GM04503 (cell line): ENCODE measurements at regions not wholly inside any gene's neighbourhood (a gene's known extent, or its start where the extent isn't known, plus 50 kb on each side); places are given as distances from the start of the nearest gene placed in this dataset.

Source experiments
- DNase-seq: peaks from one replicate; pipeline ENCODE4 v3.0.0-alpha.2; 2012; ENCODE audit warnings: low read depth

DNA sequence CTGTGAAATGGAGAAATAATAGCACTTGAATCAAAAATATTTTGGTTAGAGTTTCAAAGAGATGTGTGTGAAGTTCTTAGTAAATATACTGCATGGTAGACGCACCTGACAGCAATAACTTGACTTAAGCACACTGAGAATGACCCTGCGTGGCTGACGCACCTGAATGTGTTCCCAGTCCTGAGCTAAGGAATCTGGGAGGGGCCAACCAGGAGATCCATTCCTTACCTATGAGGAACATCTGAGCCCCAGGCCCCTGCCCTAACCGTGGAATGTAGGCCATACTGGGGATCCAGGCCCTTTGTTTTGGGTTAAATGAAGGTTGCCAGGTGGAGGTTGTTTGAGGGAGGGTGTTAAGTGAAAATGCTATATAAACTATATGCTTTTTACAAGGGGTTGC lies 284.4 kb downstream of the RBM43 start:
- no peak for DNase-seq

DNA sequence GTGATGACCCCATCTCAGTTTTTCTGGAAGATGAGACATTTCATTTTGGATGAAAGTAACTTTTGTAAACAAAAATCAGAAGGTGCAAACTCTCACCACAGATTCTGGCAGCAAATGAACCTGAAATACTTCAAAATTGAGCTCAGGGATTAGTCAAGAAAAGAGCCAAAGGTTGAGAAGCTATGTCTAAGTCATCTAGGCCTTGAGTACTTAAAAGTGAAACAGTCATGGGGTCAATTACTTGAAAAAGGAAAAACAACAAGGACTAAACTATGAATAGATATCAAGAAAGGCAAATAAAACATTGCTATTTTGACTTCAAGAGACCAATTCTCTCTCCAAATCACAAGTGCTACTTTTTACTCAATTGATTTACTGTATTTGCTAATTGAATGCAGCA lies 285.1 kb downstream of the RBM43 start:
- DNase-seq = no peak

DNA sequence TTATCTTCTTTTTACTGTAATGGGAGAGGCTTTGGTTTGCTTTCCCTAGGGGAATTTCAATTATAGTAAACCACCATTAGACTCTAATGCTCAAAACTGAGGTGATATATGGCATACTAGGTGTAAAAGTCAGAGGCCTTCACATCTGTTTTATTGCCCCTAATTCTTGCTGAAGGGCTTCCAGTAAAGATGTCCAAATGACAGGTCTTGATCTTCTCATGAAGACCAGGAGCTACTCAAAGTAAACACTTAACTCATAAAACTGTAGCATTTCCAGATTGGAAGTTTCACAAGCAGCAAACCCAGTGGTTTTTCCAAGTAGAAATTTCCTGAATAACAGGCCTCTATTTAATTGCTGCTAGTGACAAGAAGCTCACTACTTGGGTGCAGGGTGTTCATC lies 286.8 kb downstream of the RBM43 start:
- DNase-seq = no peak

DNA sequence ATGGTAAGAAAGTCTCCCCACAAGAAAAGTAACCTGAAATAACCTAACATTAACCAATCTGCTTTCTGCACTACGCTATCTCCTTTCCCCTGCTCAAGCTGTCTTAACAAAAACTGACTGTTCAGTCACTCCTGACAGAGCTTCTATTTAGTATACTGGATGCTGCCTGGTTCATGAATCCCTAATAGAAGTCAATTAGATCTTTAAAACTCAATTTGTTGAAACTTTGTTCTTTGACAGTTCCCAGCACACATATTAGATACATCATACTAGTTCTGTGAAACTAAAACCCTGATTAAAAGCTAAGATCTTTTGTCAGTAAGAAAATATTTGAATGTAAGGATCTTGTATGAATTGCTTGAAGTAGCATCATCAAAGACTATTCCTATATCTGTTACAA lies 287.4 kb downstream of the RBM43 start:
- DNase-seq = no peak

DNA sequence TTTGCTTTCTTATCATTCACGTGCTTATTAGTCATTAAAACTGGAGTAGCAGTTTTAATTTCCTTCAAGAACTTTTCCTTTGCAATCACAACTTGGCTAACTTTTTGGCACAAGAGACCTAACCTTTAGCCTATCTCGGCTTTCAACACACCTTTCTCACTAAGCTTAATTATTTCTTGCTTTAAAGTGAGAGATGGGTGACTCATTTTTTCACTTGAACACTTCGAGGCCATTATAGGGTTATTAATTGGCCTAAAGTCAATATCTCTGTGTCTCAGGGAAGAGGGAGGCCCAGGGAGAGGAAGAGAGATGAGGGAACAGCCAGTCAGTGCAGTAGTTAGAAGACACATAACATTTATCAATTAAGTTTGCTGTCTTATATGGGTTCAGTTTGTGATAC lies 289.8 kb downstream of the RBM43 start:
- DNase-seq = no peak

DNA sequence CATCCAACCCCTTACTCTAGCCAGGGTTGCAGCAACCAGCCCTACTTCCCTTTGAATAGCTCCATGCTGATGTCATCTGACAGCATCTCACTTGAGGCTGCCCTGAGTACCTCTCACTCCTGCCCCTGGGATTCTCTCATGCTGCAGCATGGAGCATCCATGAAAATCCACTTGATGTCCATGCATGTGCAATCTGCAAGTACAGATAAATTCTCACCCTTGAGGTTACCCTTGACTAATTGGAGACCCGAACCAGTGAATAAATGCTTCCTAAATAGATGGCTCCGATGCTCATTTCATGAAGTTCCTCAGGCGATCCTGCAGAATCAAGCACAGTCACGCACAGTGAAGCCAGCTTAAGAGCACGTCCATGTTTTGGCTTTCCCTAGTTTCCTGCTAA lies 298.3 kb downstream of the RBM43 start:
- no peak for DNase-seq

DNA sequence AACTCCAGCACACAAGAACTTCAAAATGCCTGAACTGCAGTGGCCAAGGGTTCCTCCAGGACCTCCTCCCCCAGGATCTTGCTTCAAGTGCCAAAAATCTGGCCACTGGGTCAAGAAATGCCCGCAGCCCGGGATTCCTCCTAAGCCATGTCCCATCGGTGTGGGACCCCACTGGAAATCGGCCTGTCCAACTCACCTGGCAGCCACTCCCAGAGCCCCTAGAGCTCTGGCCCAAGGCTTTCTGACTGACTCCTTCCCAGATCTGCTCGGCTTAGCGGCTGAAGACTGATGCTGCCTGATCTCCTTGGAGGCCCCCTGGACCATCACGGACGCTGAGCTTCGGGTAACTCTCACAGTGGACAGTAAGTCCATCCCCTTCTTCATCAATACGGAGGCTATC lies 306.4 kb downstream of the RBM43 start:
- no peak for DNase-seq

DNA sequence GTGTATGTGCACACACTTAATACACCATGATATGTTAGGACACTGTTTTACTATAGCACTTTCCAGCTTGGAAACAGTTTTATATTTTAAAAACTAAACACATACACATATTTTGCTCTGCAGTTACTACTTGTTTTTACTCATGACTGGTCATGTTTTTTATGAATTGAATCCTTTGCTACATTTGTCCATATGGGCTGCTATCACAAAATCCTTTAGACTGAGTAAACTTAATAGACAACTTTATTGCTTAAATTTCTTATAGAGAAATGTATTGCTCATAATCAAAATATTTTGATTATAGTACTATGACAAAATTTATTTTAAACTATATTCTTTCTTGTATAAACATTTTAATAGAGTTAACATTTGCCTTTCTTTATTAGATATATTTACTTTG lies 314.8 kb downstream of the RBM43 start:
- no peak for DNase-seq

DNA sequence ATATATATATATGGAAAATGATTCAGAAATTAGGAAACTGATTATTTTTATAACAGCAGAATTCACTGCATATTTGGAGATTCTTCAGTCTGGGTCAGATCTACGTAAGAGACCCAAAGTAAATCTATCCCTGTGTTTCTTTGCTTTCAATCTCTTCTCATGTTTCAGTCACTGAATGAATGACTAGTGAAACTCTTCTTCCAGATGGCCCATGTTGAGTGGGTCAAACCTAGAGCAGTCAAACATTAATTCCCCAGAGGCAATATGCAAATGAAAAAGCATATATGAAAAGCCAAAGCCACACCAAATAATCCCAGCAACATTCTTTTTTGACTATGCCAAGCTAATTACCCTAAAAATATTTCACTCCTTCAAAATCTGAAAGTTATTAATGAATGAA lies 317.3 kb downstream of the RBM43 start:
- DNase-seq = no peak

DNA sequence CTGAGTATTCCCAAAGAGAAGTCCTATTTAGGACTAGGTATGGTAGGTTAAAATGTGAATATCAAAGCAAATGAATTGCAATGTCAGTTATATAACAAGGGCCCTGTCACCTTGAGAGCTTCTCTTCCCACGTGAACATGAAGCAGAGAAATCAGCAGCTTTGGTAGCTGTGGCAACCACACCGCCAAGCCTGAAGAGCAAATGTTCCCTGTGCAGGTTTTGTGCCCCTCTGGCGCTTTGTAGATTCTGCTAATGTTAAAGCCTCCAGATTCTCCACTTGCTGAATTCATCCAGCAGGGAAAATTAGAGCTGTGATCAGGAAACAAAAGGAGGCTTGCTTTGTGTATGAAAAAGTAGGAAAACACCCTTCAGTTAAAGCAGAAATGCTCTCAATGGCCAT lies 322.6 kb downstream of the RBM43 start:
- DNase-seq = no peak

DNA sequence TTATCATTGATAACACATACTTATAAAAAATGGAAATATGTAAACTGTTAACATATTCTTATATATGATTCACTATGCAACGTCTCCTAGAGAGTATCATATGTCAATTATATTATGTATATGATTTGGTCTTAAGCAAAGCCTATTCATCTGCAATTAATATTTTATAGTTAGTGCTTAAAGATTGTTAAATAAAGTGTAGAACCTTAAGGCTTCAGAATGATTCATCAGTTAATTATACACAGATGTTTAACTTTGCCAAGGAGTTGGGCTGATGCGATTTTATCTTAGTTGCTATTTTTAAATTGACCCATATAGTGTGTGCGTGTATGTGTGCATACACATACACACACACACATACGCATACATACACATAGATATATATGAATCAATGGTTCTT lies 323.1 kb downstream of the RBM43 start:
- peak; percentile 15 for DNase-seq

DNA sequence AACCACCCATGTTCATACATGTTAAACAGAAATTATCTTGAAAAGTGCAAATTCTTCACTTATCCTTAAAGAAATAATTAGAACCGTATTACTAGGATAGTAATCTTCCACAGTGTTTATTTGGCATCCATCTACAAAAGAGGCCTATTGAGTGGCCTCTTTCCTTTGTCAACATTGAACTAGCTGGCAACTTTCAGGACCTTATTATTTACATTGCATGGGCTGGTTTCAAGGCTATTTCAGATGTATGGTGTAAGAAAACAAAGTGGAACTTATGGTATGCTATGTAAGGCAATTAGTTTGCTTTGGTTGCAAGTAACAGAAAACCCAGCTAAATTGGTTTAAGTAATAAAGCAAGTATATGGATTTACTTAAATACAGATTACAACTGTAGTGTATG lies 324.6 kb downstream of the RBM43 start:
- no peak for DNase-seq

DNA sequence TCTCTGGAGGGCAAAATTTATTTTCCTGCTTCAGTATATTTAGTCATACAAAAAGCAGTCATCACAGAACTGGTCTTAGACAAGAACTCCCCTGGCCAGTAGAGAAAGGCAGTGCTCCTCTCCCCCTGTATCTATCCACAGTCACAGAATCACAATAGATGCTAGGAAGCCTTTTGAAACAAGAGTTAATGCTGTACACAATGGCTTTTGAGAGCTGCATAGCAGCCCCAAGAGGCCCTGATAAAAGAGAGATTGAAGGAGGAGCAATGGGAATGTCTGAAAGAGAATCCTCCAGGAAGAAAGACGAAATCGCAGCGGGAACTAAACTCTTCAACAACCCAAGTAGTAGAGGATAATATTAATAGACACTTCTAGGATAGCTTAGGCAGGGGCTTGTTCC lies 330.2 kb downstream of the RBM43 start:
- no peak for DNase-seq

DNA sequence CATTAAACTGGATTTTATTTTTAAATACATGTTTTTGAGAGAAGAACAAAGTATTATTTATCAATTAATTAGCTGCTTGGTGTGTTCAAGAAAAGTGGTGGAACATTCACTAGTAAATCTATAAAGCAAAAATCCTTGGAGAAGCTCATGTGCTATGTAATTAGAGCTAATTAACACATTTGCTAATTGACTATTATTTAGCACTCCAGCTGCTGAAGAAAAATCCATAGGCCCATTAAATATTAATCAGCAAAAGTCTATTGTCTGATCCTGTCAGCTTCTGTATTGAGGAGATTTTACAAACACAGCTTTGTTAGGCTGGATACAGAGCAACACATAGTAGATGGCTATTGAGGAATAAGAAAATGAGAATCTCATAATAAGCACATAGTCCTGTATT lies 336.1 kb downstream of the RBM43 start:
- no peak for DNase-seq

DNA sequence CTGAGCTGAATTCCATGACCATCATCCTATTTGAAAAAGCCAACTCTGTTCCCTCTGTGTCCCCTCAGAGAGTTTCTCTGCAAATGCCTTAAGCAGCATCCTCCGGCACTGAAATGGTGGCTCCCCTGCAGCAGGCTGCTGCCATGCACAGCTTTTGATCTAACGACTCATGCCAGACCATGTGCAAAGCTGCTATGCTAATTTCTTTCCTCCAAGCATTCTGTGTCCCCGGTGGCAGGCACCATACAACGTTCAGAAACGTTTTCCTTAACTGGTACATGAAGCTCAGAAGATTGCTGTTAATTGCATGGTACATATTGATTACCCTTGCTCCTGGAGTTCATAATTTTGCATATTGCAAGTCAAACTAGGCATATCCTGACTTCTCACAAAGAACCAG lies 336.8 kb downstream of the RBM43 start:
- DNase-seq = no peak

DNA sequence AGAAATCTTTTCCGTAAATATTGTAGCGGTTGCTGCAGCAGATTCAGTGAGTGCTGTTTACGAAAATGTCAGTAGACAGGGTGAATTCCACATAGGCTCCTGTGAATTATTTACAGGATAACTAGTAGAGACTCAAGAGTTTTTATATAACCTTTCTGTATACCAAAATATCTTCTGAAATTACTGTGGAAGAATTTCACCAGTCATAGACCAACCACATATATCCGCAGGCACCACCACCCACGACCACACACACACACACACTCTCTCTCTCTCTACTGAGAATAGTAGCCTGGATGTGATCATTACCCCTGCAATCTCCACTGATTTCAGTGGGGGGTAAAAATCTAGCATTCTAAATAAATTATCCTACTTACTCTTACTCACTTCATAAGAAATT lies 341.8 kb downstream of the RBM43 start:
- no peak for DNase-seq

DNA sequence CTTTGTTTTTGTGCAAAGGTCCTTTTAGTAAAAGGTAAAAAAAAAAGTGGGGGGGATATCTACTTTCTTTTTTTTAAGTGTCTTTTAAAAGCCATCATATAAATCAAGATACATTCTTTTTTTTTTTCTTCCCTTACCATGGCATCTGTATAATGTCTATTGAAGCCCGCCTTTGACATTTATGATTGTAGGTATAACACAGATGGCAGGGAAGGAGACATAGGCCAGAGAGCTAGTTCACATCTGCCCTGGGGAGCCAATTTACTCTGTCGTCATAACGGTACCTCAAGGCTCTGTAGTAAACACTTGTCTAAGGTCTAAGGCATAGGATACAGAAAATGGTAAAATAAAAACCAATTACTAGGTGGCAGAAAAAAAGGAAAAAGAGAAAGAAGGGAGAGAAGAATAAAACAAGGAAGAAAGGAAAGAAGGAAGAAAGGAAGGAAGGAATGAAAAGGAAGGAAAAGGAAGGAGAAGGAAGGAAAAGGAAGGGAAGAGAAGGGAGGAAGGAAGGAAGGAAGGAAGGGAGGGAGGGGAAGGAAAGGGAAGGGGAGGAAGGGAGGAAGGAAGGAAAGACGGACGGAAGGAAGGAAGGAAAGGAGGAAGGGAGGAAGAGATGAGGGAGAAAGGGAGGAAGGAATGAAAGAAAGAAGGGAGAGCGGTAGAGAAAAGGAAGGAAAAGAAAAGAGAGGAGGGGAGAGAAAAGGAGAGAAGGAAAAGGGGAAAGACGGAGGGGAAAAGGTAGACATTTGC lies 343.5 kb downstream of the RBM43 start:
- DNase-seq = no peak

DNA sequence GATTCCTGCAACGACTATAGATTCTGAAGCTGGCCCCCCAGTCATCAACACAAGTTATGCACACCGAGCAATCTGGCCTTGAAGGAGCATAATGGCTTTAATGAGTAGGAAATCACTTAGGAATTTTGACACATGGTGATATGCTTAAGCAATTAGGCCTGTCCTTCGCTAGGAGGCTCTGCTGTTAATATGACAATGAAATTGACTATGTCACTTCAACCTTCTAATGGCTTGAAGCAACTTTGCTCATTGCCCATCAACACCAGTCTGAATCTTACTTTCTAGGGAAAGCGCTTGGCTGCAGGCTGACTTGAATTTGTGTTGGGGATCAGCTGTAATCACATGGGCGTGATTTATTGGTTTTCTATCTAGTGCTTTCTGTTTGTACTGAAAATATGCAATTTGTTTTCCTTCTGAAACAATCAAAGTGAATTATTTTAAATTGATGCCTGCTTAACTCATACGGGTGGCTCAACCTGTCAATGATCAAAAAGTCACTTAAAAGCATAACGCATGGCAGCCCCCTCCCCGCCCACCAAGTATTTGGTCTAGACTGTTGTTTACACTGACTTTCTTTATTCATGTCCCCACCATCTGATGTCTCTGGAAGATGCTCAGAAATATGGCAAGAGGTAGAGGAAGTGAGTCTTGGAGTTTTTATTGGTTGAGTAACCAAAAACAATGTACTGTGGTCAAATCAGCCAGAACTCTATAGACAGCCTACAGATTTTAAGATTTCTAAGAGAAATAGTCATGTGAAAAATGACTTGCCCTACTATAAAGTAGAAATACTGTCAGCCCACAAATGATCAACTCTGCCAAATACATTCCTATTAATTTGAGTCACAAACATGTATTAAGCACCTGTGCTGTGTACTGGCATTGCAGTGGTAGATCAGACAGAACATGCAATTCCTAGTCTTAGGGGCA lies 344.9 kb downstream of the RBM43 start:
- peak; percentile 11 for DNase-seq

DNA sequence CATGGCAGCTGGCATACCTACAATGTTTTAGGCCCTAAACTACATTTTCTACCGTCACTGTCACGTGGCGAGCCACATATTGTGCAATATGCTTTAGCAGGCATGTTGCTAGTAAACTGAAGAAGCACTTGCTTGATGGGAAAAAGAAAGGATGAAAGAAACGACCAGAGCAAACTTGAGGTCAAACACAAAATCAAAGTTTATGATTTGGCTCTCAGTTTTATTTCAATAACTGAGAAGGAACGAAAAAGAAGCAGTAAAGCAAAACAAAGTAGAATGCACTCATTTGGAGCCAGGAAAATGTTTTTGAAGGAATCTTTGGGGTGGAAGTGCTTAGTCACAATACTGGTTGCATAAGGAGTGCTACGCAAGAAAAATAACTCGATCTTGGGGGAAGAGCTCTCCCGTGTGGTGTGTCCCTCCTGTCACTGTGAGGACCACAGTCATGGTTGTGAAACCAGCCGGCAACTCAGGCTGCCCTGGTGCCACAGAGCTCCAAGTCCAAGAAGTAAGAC lies 349.8 kb downstream of the RBM43 start:
- peak; percentile 88 for DNase-seq

DNA sequence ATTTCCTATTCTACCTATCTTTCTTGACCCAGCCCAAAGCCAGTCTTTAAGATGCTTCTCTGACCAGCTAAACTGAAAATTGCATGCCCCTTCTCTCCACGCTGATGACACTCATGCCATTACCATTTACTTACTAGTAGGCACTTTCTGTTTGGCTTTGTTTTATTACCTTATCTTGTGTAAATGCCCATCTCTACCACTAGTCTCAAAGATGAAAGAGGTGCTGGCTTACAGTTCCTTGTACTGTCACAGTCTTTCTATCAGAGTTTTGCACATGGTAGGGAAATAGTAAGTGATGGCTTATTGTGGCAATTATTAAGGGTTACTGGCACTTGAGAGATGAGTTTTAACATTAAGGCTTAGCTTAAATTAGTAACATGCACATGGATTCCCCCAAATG lies 352.1 kb downstream of the RBM43 start:
- no peak for DNase-seq

DNA sequence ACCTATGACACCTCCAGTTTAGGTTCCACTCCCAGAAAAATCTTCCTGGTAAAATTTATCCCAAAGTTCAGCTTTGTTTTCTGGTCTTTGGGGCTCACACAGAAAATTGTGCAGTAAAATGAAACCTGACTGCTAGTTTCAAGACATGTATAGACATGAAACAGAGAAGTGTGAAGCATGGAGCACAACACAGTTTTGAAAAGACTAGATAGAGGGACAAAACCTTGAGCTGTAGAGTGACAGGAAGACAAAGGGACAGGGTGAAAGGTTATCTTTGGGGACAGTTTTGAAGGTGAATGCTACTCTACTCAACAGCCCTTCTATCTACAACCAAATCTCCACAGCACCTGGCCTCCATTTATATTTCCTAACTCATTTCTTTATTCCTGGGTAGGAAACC lies 352.6 kb downstream of the RBM43 start:
- no peak for DNase-seq

DNA sequence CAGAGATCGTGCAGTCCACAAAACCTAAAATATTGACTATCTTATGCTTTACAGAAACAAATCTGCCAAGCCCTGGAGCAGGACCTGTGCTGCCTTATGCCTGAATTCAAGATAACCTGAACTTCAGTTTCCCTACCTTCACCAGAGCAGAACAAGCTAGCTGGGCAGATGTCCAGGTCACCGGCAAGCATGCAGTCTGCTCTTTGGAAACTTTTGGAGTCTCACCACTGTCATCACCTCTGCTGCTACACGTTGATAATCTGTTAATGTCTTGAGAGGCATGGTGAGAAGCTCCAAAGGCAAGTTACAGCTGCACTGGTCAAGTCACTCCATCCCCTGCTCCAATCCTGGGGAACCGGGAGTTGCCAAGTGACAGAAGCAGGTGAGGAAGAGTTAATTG lies 354.2 kb downstream of the RBM43 start:
- no peak for DNase-seq

DNA sequence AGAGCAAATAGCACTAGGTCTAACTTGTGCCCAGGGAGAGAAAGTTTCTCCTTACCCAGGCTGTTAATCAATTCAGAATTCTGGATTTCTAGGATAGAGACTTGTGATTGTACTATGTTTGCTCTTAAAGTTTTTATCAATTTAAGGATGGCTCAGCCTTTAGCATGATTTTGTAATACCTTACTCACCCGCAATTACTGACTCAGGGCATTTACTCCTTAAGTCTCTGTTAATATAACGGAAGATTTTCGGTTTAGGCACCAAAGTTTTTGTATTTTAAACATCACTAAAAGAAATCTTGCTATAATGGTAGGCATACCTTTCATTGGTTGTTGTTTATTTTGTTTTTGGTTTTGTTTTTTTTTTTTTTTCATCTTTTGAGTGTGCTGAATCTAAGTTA lies 358.2 kb downstream of the RBM43 start:
- DNase-seq = no peak
